GM10248 (cell line): ENCODE measurements at regions not wholly inside any gene's neighbourhood (a gene's known extent, or its start where the extent isn't known, plus 50 kb on each side); places are given as distances from the start of the nearest gene placed in this dataset.

Experiments
- CTCF ChIA-PET: fragments of 300-600 bp; sonication (Branson Sonifier 250); formaldehyde crosslinking; extraction: SDS; loops from one replicate; lab custom pipeline; 2021; ENCODE audit warnings: antibody characterized with exemption; lab: Yijun Ruan, JAX
- POLR2A ChIA-PET: fragments of 350-650 bp; sonication (Branson Sonifier 250); formaldehyde crosslinking; extraction: SDS; loops from one replicate; lab custom pipeline; 2020; ENCODE audit warnings: antibody characterized with exemption; lab: Yijun Ruan, JAX
- DNase-seq: peaks from one replicate; pipeline ENCODE4 v3.0.0; 2012; ENCODE audit errors: extremely low spot score
- TF ChIP-seq, protein P1 (sequence below): IDR thresholded peaks from 2 replicates; pipeline ENCODE4 v1.5.1; 2012; ENCODE audit warnings: mild to moderate bottlenecking, low read depth; ENCODE audit errors: extremely low read depth, missing control alignments, control extremely low read depth

DNA sequence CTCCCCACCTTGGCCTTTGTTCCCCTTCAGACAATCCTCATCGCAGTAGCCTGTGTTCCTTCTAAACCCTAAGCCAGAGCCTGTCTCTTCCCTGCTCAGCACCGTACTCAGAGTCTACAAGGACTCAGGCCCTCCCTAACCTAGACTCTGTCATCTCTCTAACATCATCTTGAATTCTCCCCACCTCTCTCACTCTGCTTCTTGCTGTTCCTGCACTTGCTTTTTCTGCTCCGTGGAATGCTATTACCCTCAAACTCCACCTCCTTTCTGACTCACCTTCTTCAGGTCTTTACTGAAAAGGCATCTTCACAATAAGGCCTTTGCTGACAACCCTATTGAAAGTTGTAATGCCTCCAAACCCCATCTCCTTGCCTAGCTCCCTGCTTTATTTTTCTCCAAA lies 141.0 kb downstream of the DKK1 start:
- no peak for DNase-seq
- POLR2A ChIA-PET = no interaction called here
- TF ChIP-seq, protein P1, sequence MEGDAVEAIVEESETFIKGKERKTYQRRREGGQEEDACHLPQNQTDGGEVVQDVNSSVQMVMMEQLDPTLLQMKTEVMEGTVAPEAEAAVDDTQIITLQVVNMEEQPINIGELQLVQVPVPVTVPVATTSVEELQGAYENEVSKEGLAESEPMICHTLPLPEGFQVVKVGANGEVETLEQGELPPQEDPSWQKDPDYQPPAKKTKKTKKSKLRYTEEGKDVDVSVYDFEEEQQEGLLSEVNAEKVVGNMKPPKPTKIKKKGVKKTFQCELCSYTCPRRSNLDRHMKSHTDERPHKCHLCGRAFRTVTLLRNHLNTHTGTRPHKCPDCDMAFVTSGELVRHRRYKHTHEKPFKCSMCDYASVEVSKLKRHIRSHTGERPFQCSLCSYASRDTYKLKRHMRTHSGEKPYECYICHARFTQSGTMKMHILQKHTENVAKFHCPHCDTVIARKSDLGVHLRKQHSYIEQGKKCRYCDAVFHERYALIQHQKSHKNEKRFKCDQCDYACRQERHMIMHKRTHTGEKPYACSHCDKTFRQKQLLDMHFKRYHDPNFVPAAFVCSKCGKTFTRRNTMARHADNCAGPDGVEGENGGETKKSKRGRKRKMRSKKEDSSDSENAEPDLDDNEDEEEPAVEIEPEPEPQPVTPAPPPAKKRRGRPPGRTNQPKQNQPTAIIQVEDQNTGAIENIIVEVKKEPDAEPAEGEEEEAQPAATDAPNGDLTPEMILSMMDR = no peak
- CTCF ChIA-PET = no interaction called here

GRCh38 chr10:52459097-52459496 lies 145.0 kb downstream of the DKK1 start:
- POLR2A ChIA-PET = no interaction called here
- TF ChIP-seq, protein P1 = no peak
- CTCF ChIA-PET = no interaction called here
- DNase-seq = no peak

DNA sequence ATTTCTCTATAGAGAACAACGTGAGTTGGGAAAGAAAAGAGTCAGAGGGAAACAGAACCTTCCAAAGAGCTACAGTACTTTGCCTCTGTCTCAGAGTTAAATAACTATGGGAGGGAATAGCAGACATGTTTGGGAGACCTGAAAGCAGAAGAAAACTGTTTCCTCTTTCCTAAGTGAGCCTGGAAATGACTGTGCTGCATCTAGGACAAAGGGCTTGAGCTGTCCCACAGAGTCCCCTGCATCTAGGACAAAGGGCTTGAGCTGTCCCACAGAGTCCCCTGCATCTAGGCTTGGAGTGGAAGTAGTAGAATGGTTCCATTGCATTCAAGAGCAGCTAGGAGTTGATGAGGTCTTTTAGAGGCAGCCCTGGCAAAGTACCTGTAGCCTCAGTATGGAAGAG lies 149.7 kb downstream of the DKK1 start:
- DNase-seq = no peak
- POLR2A ChIA-PET = no interaction called here
- TF ChIP-seq, protein P1 = no peak
- CTCF ChIA-PET = interaction anchor here (0.8 to 2.6 kb wide), 4 partner anchors 9 to 127 kb away, joined by 3 to 8 read pairs (median 6); no protein-coding TSS in a partner anchor

DNA sequence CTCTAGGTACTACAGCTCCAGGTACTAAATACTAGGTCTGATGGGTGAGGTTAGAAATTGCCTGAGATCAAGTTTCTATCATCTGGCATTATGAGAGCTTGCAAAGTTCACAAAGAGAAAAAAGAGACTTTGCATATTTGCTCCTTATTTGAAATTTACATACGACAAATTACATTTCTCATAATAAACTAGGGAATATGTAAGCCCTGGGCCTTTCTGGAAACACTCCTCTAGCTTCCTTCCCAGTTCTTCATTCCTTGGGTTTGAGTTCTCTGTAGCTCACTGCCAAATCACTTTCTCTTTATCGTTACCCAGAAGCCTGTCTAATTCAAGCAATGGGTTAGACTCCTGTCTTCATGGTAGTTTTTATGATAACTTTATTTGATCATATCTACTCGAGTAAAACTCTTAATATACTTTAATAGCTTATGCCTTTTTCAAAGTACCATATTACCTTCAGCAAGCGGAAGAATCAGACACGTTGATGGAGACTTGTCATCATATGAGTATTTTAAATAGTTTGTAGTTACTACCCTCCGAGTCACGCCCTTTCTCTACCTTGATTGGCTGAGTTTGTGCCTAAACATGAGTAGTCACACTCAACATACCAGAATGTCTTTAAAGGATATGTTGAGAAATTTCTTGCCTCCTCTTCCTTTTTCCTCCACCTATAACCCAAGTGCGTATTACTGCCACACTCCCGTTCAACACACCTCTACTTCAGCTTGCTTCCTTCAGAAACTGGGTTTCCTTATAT lies 150.5 kb downstream of the DKK1 start:
- POLR2A ChIA-PET = no interaction called here
- CTCF ChIA-PET = interaction anchor here (0.8 to 2.6 kb wide), 5 partner anchors 9 to 127 kb away, joined by 3 to 8 read pairs (median 4); no protein-coding TSS in a partner anchor
- no peak for DNase-seq
- TF ChIP-seq, protein P1 = no peak

DNA sequence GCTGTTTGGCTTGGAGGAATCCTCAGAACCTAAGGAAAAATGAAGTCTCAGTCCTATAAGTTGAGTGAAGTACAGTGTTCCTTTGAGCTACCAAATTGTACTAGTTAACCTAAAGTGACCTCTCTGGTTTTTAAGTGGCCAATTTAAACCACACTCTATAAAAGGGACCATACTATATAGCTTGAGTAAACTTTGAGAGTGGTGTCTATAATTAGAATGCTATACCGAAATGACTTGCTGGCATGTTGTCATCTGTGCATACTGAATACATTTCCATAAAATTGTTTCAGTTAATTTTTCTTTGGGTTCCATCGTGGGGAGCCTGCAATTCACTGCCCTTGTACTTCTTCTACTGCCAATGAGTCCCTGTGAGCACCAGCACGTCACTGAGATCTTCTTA lies 151.1 kb downstream of the DKK1 start:
- POLR2A ChIA-PET = no interaction called here
- DNase-seq = no peak
- TF ChIP-seq, protein P1 = no peak
- CTCF ChIA-PET = interaction anchor here (0.9 to 2.6 kb wide), 4 partner anchors 21 to 128 kb away, joined by 3 to 8 read pairs (median 4); no protein-coding TSS in a partner anchor

DNA sequence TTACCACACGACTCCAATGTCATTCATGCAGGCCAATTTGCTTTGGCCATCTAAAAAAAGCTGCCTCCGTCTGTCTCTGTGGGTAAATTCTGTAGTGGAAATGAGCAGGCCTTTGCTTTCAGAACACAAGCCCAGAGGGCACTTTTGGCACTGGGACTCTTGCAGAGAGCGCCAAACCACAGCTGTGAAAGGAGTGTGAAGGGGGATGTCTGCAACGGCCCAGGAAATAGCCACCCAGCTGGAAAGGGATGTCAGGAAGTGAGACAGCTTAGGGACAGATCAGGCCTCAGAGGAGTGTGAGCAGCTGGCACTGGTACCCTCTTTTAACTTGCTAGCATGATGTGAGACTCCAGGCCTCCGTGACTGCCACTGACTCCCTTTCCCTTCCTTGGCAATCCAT lies 152.4 kb downstream of the DKK1 start:
- ChIA-PET POLR2A (no interaction called here), CTCF (no interaction called here)
- DNase-seq = no peak
- TF ChIP-seq, protein P1 = no peak
